ENCODE measurements at regions not wholly inside any gene's neighbourhood (a gene's known extent, or its start where the extent isn't known, plus 50 kb on each side); places are given as distances from the start of the nearest gene placed in this dataset.

GRCh38 chr6:164331026-164331425 lies 916.5 kb downstream of the QKI start:
- no peak for TF ChIP-seq ATF1 (CRISPR knock-in tag; IDR thresholded peaks at IDR 0.05)
- no peak for TF ChIP-seq SNRNP70 (IDR thresholded peaks at IDR 0.05; ENCODE audit: low read depth, low read length)
- TF ChIP-seq ZNF274 (CRISPR knock-in tag; IDR thresholded peaks at IDR 0.05): no peak
- no peak for TF ChIP-seq HCFC1 (IDR thresholded peaks at IDR 0.05; ENCODE audit: low read depth, low read length)
- TF ChIP-seq ZNF547 (CRISPR knock-in tag; IDR thresholded peaks at IDR 0.05): no peak
- no peak for TF ChIP-seq CREM (IDR thresholded peaks at IDR 0.05)
- no peak for TF ChIP-seq CREM (CRISPR knock-in tag; IDR thresholded peaks at IDR 0.05)
- no peak for TF ChIP-seq KLF6 (CRISPR knock-in tag; IDR thresholded peaks at IDR 0.05)
- no peak for TF ChIP-seq ZNF354B (CRISPR knock-in tag; IDR thresholded peaks at IDR 0.05)
- no peak for TF ChIP-seq UBTF (CRISPR knock-in tag; IDR thresholded peaks at IDR 0.05)
- no peak for TF ChIP-seq FOXJ3 (CRISPR knock-in tag; IDR thresholded peaks at IDR 0.05; ENCODE audit: borderline replicate concordance)
- no peak for TF ChIP-seq MXD4 (CRISPR knock-in tag; IDR thresholded peaks at IDR 0.05)
- TF ChIP-seq NCOA2 (CRISPR knock-in tag; IDR thresholded peaks at IDR 0.05): no peak
- TF ChIP-seq EP300 (IDR thresholded peaks at IDR 0.05; ENCODE audit: low read depth in 2 of 2, low read length in 2 of 2): no peak
- no peak for TF ChIP-seq EP300 (CRISPR knock-in tag; IDR thresholded peaks at IDR 0.05; ENCODE audit: borderline replicate concordance)
- no peak for TF ChIP-seq CTCF (CRISPR knock-in tag; IDR thresholded peaks at IDR 0.05)

Measured in HepG2 (cell line).